PC-9 (cell line): ENCODE measurements at regions not wholly inside any gene's neighbourhood (a gene's known extent, or its start where the extent isn't known, plus 50 kb on each side); places are given as distances from the start of the nearest gene placed in this dataset.
"Not testable (repeated sequence)": the region's sequence is repeated elsewhere in the genome, so short reads cannot be mapped to it uniquely, and the experiment has no call there.

ENCODE experiments used
- BruUV-seq: library from RNA; stranded (reverse); fragments of 400-500 nt; replicated peaks from 2 replicates; lab custom pipeline; 2021; lab: Mats Ljungman, UMichigan
- CTCF ChIA-PET: fragments of 300-600 bp; sonication (Branson Sonifier 250); formaldehyde crosslinking; loops from one replicate; lab custom pipeline; 2022; ENCODE audit warnings: antibody characterized with exemption; lab: Charles Lee
- POLR2A ChIA-PET: fragments of 300-600 bp; sonication (Branson Sonifier 250); formaldehyde crosslinking; loops from one replicate; lab custom pipeline; 2022; ENCODE audit warnings: antibody characterized with exemption; ENCODE audit not compliant: unreplicated experiment; lab: Charles Lee
- DNase-seq, 2 experiments: peaks; one replicate each; pipeline versions ENCODE4 v3.0.0 to v3.0.0-alpha.2; 2015 to 2022; ENCODE audit warnings: mixed read lengths in 1 of 2
- H2AFZ ChIP-seq: fragments of 200-600 bp; sonication (generic); 2 replicates; pipeline ENCODE4 v1.8.1; 2017; ENCODE audit warnings: antibody characterized with exemption
- H3F3A ChIP-seq: fragments of 200-600 bp; sonication (generic); 2 replicates; pipeline ENCODE4 v1.8.1; 2017; ENCODE audit warnings: antibody characterized with exemption, mild to moderate bottlenecking, low read depth; ENCODE audit not compliant: insufficient read depth
- H3K27ac ChIP-seq: fragments of 200-600 bp; sonication (generic); 2 replicates; pipeline ENCODE4 v1.6.1; 2016; ENCODE audit warnings: mixed run types
- H3K27me3 ChIP-seq: fragments of 200-600 bp; sonication (generic); 2 replicates; pipeline ENCODE4 v1.6.1; 2016; ENCODE audit warnings: low read depth, mixed run types; ENCODE audit not compliant: insufficient read depth
- H3K36me3 ChIP-seq: fragments of 200-600 bp; sonication (generic); 2 replicates; pipeline ENCODE4 v1.6.1; 2016; ENCODE audit warnings: low read depth, mixed run types
- H3K4me1 ChIP-seq: fragments of 200-600 bp; sonication (generic); replicated peaks from 2 replicates; pipeline ENCODE4 v1.6.1; 2016; ENCODE audit warnings: mixed run types; ENCODE audit not compliant: insufficient read depth
- H3K4me2 ChIP-seq: fragments of 200-600 bp; sonication (generic); 2 replicates; pipeline ENCODE4 v1.6.1; 2017; ENCODE audit warnings: mixed run types
- H3K4me3 ChIP-seq: fragments of 200-600 bp; sonication (generic); 2 replicates; pipeline ENCODE4 v1.6.1; 2016; ENCODE audit warnings: mixed run types
- H3K79me2 ChIP-seq: fragments of 200-600 bp; sonication (generic); 2 replicates; pipeline ENCODE4 v1.6.1; 2017; ENCODE audit warnings: low read depth, mixed run types
- H3K9me2 ChIP-seq: fragments of 200-600 bp; sonication (generic); 2 replicates; pipeline ENCODE4 v1.8.1; 2017; ENCODE audit warnings: mild to moderate bottlenecking; ENCODE audit not compliant: insufficient read depth
- H3K9me3 ChIP-seq: fragments of 200-600 bp; sonication (generic); 2 replicates; pipeline ENCODE4 v1.8.1; 2016; ENCODE audit warnings: low read depth; ENCODE audit not compliant: insufficient read depth
- H4K20me1 ChIP-seq: fragments of 200-600 bp; sonication (generic); 2 replicates; pipeline ENCODE4 v1.8.1; 2017; ENCODE audit not compliant: insufficient read depth
- intact Hi-C: fragments of 100-400 bp; cut with micrococcal nuclease; formaldehyde crosslinking; loops from one replicate; pipeline ENCODE4 v1.10.0; 2022; ENCODE audit not compliant: unreplicated experiment

GRCh38 chr7:65062566-65062965 lies 56.1 kb upstream of the ERV3-1 start:
- BruUV-seq, H3K27ac ChIP-seq, H4K20me1 ChIP-seq, H3K9me3 ChIP-seq, DNase-seq, H3K79me2 ChIP-seq, H3K9me2 ChIP-seq, H3F3A ChIP-seq, H3K36me3 ChIP-seq, H3K4me3 ChIP-seq, intact Hi-C loops, CTCF ChIA-PET, POLR2A ChIA-PET, H2AFZ ChIP-seq, H3K27me3 ChIP-seq, H3K4me1 ChIP-seq, H3K4me2 ChIP-seq: not testable (repeated sequence)

DNA sequence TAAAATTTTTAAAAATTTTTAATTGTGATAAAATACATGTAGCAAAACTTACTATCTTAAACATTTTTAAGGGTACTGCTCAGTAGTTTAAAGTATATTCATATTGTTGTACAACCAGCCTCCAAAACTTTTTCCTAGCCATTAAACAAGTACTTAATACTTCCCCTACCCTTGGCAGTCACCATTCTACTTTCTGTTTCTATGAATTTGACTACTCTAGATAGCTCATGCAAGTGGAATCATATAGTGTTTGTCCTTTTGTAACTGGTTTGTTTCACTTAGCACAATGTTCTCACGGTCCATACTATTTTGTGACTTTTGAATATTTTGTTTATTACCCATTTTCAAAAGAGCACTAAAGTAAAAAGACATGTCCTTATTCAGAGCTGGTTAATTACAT lies 52.8 kb upstream of the ERV3-1 start:
- H3K4me1 ChIP-seq, POLR2A ChIA-PET, H3K9me3 ChIP-seq, intact Hi-C loops, H3K9me2 ChIP-seq, H3F3A ChIP-seq, H3K79me2 ChIP-seq, H3K27ac ChIP-seq, H3K4me3 ChIP-seq, H4K20me1 ChIP-seq, H3K27me3 ChIP-seq, H2AFZ ChIP-seq, DNase-seq, H3K4me2 ChIP-seq, BruUV-seq, H3K36me3 ChIP-seq, CTCF ChIA-PET: not testable (repeated sequence)
